Body of pancreas (tissue), 4 donors: ENCODE measurements at regions not wholly inside any gene's neighbourhood (a gene's known extent, or its start where the extent isn't known, plus 50 kb on each side); places are given as distances from the start of the nearest gene placed in this dataset.
A peak's percentile ranks its signal among the peaks of the same experiment; 100 is the strongest.

Experiments used
- ATAC-seq: fragments of 150-250 bp; one replicate; pipeline ENCODE4 v1.9.1; 2016
- DNase-seq, 4 donors: peaks; one replicate each; pipeline ENCODE4 v3.0.0-alpha.2; 2019
- H3K27ac ChIP-seq, 4 donors: fragments of 200-600 bp; sonication (generic); 1 replicate in 3 of 4; 2 replicates in 1 of 4; pipeline versions ENCODE4 v1.5.1 to v1.6.1; 2016 to 2019; ENCODE audit warnings: mild to moderate bottlenecking in 1 of 4, mixed read lengths in 1 of 4, moderate library complexity in 1 of 4
- H3K27me3 ChIP-seq, 2 donors: fragments of 200-600 bp; sonication (generic); one replicate each; pipeline ENCODE4 v1.6.0; 2016; ENCODE audit warnings: mild to moderate bottlenecking in 1 of 2
- H3K36me3 ChIP-seq, 2 donors: fragments of 200-600 bp; sonication (generic); replicated peaks in 1 of 2; 2 replicates each; pipeline ENCODE4 v1.5.1; 2016; ENCODE audit warnings: low read depth in 2 of 2; ENCODE audit not compliant: insufficient read depth in 1 of 2
- H3K4me1 ChIP-seq: fragments of 200-600 bp; sonication (generic); one replicate; pipeline ENCODE4 v1.6.0; 2016
- H3K4me3 ChIP-seq, 2 donors: fragments of 200-600 bp; sonication (generic); 1 replicate in 1 of 2; 2 replicates in 1 of 2; pipeline ENCODE4 v1.5.1; 2016 to 2019
- H3K9me3 ChIP-seq, 3 donors: fragments of 200-600 bp; sonication (generic); 1 replicate in 2 of 3; 2 replicates in 1 of 3; pipeline ENCODE4 v1.5.1; 2016
- CTCF ChIP-seq, 7 experiments: fragments of 450-650 bp in 4 of 7; fragments of 200-600 bp in 3 of 7; sonication (generic) in 3 of 7; IDR thresholded peaks; one replicate each; pipeline ENCODE4 v1.5.1; 2016 to 2019; ENCODE audit warnings: antibody characterized with exemption in 7 of 7
- POLR2A ChIP-seq, 3 donors: fragments of 450-650 bp; IDR thresholded peaks; one replicate each; pipeline ENCODE4 v1.6.1; 2016; ENCODE audit warnings: antibody characterized with exemption in 3 of 3, mild to moderate bottlenecking in 2 of 3
- WGBS, 2 donors: methylation state at CpG; one replicate each; pipeline ENCODE4 v1.1.5; 2017; 5-methylcytosine and 5-hydroxymethylcytosine counted together
- intact Hi-C: fragments of 100-400 bp; cut with DNase I; formaldehyde crosslinking; loops from one replicate; pipeline ENCODE4 v1.15.1; 2023

- H3K27me3 ChIP-seq = no peaks in the 10 kb centered on the region
- ATAC-seq (no peak), DNase-seq (no peak)
- no peaks in the 10 kb centered on the region for H3K4me1 ChIP-seq
- TF ChIP-seq POLR2A (IDR thresholded peaks at IDR 0.05) = no peak
- TF ChIP-seq CTCF (IDR thresholded peaks at IDR 0.05) = no peak
- H3K27ac ChIP-seq = no peak overlapping the region
- no peak overlapping the region for H3K4me3 ChIP-seq
- intact Hi-C loops = no loop called here
- WGBS, 2 donors = 71 to 79% methylated on average over 8 of the region's 8 CpGs
- H3K36me3 ChIP-seq = no peaks in the 10 kb centered on the region
- H3K9me3 ChIP-seq = no peaks in the 10 kb centered on the region
These were observed 120.1 kb downstream of the NPTX2 start for GRCh38 chr7:98737176-98737575.

- H3K27ac ChIP-seq = no peak overlapping the region
- DNase-seq (no peak), ATAC-seq (no peak)
- no peaks in the 10 kb centered on the region for H3K36me3 ChIP-seq
- 53 to 55% methylated on average over 3 of the region's 3 CpGs for WGBS, 2 donors
- no peaks in the 10 kb centered on the region for H3K4me1 ChIP-seq
- intact Hi-C loops = loop anchor here (10.0 kb wide), 1 partner anchor 104 kb away; no protein-coding TSS in a partner anchor
- no peaks in the 10 kb centered on the region for H3K27me3 ChIP-seq
- no peak for TF ChIP-seq CTCF (IDR thresholded peaks at IDR 0.05)
- TF ChIP-seq POLR2A (IDR thresholded peaks at IDR 0.05) = no peak
- H3K9me3 ChIP-seq = no peaks in the 10 kb centered on the region
- H3K4me3 ChIP-seq = no peak overlapping the region
These were observed 123.6 kb downstream of the NPTX2 start for GRCh38 chr7:98740643-98741042.

- H3K27me3 ChIP-seq = no peaks in the 10 kb centered on the region
- H3K4me1 ChIP-seq = no peaks in the 10 kb centered on the region
- peak; percentile 53 for ATAC-seq
- DNase-seq = peak; percentile 79 to 87 (median 85)
- H3K9me3 ChIP-seq = no peaks in the 10 kb centered on the region
- TF ChIP-seq CTCF (IDR thresholded peaks at IDR 0.05) (peak; percentile 77 to 84 (median 79)), POLR2A (IDR thresholded peaks at IDR 0.05) (no peak)
- no peaks in the 10 kb centered on the region for H3K36me3 ChIP-seq
- H3K27ac ChIP-seq = no peak overlapping the region
- H3K4me3 ChIP-seq = no peak overlapping the region
- 14 to 20% methylated on average over 5 of the region's 5 CpGs for WGBS, 2 donors
- intact Hi-C loops = loop anchor here (2.0 to 10.0 kb wide), 2 partner anchors 99 to 311 kb away; no protein-coding TSS in a partner anchor
These were observed 124.0 kb downstream of the TMEM130 start for GRCh38 chr7:98745722-98746318.

- ATAC-seq (no peak), DNase-seq (no peak)
- TF ChIP-seq CTCF (IDR thresholded peaks at IDR 0.05) = no peak
- TF ChIP-seq POLR2A (IDR thresholded peaks at IDR 0.05) = no peak
- H3K36me3 ChIP-seq = no peaks in the 10 kb centered on the region
- intact Hi-C loops = loop anchor here (10.0 kb wide), 1 partner anchor 97 kb away; no protein-coding TSS in a partner anchor
- no peaks in the 10 kb centered on the region for H3K9me3 ChIP-seq
- no peaks in the 10 kb centered on the region for H3K4me1 ChIP-seq
- H3K27me3 ChIP-seq = no peaks in the 10 kb centered on the region
- 25 to 32% methylated on average over 1 of the region's 1 CpG for WGBS, 2 donors
- no peak overlapping the region for H3K4me3 ChIP-seq
- H3K27ac ChIP-seq = no peak overlapping the region
These were observed 121.7 kb downstream of the TMEM130 start for GRCh38 chr7:98748090-98748489.

DNA sequence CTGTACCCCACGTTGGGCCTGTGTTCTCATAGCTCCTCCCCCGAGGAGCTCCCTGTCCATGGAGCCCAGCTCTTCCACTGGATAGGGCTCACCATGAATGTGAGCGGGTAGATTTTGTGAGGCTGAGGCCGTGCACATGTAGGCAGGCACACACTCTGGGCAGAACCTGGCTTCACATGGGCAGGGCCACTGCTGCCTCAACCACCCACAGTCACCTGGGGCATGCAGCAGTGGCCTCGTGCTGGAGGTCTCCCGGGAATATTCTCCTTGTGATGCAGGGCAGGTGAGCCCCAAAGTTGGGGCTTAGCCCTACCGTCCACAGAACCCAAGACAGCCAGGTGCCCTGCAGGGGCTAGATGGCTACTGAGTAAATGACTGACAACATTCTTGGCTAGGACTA is 116.6 kb downstream of the TMEM130 start:
- Histone ChIP-seq H3K4me3 (no peak overlapping the region), H3K9me3 (no peaks in the 10 kb centered on the region), H3K36me3 (no peaks in the 10 kb centered on the region), H3K4me1 (no peaks in the 10 kb centered on the region), H3K27ac (no peak overlapping the region), H3K27me3 (no peaks in the 10 kb centered on the region)
- TF ChIP-seq POLR2A (IDR thresholded peaks at IDR 0.05) (no peak), CTCF (IDR thresholded peaks at IDR 0.05) (no peak)
- intact Hi-C loops = no loop called here
- 84 to 89% methylated on average over 1 to 7 of the region's 7 CpGs for WGBS, 2 donors
- no peak for ATAC-seq
- DNase-seq = no peak
